T47D (cell line): ENCODE measurements at regions not wholly inside any gene's neighbourhood (a gene's known extent, or its start where the extent isn't known, plus 50 kb on each side); places are given as distances from the start of the nearest gene placed in this dataset.
"Not testable (repeated sequence)": the region's sequence is repeated elsewhere in the genome, so short reads cannot be mapped to it uniquely, and the experiment has no call there.

Source experiments
- DNase-seq, 2 experiments: peaks; one replicate each; pipeline versions ENCODE4 v3.0.0 to v3.0.0-alpha.2; 2011 to 2012; ENCODE audit warnings: low read depth in 1 of 2, low spot score in 1 of 2
- JUND ChIP-seq: IDR thresholded peaks from 2 replicates; pipeline ENCODE4 v1.6.1; 2012; ENCODE audit warnings: low read depth
- in situ Hi-C: cut with HindIII; loops from 2 replicates; pipeline ENCODE4 v1.10.0; 2016; ENCODE audit warnings: low sequenced_read_pairs, low pct_unique_long_range_greater_than_20kb

DNA sequence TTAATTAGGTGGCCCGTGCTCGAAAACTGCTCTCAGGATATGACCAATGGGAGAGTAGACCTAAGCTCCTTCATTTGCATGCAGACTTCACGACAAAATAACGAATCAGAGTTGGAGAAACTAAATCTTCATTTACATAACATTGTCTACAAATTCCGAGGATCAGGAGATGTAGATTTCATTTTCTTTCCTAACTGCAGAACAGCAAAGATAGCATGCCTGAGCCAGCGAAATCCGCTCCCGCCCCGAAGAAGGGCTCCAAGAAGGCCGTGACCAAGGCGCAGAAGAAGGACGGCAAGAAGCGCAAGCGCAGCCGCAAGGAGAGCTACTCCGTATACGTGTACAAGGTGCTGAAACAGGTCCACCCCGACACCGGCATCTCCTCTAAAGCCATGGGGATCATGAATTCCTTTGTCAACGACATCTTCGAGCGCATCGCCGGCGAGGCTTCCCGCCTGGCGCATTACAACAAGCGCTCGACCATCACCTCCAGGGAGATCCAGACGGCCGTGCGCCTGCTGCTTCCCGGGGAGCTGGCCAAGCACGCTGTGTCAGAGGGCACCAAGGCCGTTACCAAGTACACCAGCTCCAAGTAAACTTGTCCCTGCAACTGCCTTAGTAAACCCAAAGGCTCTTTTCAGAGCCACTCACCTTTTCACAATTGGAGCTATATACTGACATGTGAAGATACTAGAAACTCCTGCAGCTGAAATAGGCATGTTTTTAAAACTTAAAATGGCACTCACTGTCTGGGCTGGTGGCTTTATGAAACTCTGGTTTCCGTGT is 96.5 kb downstream of the HFE start:
- in situ Hi-C loops, result no loop called here
- DNase-seq, result no peak
- TF ChIP-seq JUND, result no peak

DNA sequence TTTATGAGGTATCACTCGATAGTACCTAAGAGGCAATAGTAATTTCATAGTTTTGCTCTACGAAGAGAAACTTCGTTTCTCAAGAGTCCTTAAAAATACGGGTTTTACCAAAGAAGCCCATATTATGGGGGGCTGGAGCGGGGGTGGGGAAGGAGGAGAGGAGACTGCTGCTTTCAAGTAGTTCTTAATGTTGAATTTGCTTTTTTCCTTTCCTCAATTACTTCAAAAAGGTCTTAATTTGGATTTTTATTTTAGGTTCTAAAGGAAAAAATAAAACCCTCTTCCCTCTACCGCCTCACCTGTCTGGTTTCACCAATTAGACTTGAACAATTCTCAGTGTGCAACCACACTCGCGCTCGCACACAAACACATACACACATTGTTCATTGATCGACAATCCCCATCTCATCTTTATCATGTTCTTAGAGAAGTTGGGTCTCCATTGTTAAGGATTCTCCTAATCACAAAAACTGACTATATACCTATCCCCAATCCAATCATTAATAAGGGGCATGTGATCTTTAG is 97.2 kb downstream of the HFE start:
- no peak for TF ChIP-seq JUND
- no peak for DNase-seq
- in situ Hi-C loops, result no loop called here

DNA sequence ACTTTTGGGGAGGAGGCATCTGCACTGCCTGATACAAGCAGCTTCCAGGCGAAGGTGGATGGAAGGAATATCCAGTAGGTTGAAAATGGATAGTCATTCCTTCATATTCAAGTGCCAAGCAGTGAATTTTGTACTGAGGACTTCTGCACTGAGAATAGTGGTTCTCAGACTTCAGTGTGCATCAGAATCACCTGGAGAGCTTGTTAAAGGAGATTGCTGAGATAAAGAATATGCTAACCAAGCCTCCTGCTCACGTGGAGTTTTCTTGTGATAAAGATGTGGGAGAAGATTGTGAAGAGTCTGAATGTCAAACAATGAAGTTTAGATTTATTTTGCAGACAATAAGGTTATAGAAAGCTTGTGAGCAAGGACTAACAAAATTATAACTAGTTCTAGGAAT is 97.8 kb downstream of the HFE start:
- DNase-seq, result no peak
- TF ChIP-seq JUND, result no peak
- in situ Hi-C loops, result no loop called here

DNA sequence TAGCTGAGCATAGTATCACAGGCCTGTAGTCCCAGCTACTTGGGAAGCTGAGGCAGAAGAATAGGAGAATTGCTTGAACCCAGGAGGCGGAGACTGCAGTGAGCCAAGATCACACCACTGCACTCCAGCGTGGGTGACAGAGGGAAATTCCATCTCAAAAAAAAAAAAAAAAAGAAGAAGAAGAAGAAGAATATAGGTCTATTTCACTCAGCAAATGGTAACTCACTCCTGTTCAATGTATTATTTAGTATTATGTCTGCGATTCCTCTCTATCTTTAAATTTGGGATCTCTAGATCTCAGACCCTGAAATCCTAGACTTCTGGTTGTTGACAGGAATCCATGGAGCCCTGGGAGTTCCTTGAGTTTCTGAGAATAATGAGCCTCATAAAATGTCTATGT is 98.6 kb downstream of the HFE start:
- in situ Hi-C loops, result no loop called here
- TF ChIP-seq JUND, result no peak

DNA sequence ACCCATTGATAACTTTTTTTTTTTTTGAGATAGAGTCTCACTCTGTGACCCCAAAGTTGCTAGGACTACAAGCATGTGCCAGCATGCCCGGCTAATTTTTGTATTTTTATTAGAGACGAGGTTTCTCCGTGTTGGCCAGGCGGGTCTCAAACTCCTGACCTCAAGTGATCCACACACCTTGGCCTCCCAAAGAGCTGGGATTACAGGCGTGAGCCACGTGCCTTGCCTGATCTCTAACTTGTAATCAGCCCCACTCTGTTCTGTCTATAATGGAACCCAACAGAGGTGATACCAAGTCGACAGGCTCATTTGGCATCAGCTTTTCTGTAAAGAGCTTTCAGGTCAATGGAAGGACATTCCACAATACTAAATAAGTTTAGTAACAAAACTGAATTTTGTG is 99.4 kb downstream of the HFE start:
- no peak for TF ChIP-seq JUND
- in situ Hi-C loops, result no loop called here
- no peak for DNase-seq

More for the DNA sequence above, 98.6 kb downstream of the HFE start:
- no peak for DNase-seq

DNA sequence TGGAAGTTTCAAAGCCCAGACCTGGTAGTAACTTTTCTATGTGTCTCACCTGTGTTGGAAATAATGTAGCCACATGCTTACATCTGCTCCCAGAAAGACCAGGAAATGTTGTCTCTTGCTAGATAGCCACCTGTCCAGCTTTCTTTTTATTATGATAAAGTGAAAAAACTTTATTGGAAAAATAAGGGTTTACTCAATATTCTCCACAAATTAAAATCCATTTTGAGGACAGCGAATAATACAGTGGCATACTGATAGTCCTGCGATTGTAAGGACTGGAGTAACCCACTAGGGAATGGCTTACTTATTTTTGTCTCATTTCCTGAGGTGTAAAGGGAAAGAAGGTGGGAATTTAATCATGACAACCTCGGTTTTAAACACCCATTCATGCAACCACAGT is 100.1 kb downstream of the HFE start:
- DNase-seq, result no peak
- in situ Hi-C loops, result no loop called here
- no peak for TF ChIP-seq JUND

DNA sequence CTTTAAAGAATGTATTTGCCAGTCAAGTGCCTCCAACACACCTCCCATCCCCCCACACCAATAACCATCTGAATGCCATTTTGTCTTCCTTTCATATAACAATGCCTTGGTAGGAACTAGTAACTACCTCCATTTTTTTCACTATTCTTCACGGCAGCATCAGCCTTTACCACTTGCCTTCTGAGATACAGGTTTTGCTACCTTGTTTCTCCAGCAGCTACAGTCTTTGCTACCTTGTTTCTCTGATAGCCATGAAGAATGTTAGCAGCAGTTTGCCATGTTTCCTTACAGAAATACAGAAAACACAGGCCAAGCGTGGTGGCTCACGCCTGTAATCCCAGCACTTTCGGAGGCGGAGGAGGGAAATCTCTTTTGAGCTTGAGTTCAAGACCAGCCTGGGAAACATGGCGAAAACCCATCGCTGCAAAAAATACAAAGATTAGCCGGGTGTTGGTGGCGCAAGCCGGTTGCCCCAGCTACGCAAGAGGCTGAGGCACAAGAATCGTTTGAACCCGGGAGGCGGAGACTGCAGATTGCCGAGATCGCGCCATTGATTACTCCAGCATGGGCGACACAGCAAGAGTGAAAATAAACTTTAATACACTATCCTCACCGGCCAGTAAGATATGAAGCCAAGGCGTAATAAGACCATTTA is 100.9 kb downstream of the HFE start:
- in situ Hi-C loops, result no loop called here
- DNase-seq, result peak in 1 of 2 experiments; percentile 81
- TF ChIP-seq JUND, result no peak

DNA sequence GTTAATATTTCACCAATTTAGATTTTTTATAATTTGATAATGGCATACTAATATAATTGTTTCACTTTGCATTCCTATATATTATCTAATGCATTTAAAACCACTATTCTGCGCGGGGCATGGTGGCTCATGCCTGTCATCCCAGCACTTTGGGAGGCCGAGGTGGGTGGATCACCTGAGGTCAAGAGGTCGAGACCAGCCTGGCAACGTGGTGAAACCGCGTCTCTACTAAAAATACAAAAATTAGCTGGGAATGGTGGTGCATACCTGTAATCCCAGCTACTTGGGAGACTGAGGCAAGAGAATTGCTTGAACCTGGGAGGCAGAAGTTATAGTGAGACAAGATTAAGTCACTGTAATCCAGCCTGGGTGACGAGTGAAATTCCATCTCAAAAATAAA is 104.3 kb downstream of the HFE start:
- in situ Hi-C loops, DNase-seq: not testable (repeated sequence)

DNA sequence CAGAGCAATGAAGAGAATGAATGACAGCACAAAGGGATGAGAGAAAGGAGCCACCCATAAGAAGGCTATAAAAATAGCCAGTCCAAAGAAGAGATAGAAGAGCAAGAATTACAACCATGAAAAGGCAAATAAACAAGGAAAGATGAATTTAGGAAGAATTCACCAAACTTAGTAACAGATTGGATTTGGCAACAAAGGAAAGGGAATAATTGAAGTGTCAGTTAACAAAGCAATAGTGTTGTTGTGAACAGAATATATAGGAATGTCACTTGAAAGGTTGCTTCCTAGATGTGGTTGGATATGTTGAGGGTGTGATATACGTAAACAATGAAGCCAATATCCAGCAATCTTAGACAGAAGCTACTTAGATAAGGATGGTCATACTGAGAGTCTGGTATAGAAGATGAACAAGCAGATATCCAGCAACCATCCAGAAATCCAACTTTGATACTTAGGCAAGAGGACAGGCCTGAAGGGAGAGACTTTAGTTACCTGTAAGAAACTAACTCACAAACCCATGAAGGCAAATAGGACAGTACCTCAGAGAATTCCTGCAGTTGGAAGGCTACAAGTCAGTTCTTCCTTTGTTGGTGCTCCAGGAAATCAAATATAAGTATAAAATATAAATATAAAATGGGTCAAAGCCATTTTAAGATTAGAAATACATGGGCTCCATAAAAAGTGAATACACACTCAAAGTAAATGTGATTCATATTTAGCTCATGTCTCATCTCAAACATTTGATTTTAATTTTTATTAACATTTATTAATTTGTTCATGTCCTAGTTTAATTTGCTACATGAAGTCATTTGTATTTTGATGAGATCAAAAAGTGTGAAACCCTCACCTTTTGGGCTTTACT is 106.5 kb downstream of the HFE start:
- TF ChIP-seq JUND, result no peak
- DNase-seq, result no peak
- in situ Hi-C loops, result no loop called here

DNA sequence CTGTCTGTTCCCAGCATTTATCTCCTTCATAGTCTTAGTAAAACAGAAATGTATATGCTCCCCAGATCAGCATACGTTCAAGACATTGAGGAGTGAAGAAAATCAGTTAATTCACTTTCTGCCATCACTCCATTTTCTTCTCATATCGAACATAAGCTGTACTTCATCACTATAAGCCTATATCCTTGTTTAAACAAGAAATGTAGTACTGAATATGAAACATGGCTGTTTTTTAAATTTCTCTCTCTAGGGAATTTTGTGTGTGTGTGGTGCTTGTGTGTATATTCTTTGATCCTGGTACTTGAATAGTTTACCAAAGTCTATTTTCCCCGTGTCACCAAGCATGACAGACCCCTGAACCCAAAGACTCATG is 107.1 kb downstream of the HFE start:
- in situ Hi-C loops, result no loop called here

DNA sequence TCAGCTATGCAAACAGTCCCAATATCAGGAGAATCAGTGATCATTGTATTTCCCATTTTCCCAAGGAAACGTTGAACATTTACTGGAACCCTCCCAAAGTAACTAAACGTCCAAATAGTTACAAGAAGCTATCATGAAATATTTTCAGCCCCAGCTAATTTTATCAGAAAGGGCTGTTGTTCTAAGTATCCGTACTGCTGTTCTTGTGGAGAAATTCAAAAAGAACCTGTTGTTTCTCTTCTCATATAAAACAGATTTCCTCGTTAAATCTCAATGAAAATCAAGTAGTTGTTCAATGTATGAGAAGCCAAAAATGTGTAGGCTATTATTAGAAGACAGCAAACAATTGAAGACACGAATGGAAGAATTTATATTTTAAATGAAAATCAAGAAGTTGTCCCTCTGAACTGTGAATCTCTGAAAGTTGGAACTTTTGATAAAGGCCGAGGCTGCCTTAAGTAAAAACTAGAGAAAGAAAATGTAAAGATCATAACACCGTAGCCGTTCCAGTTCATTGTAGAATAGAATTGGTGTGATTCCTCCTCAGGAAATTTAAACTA is 107.7 kb downstream of the HFE start:
- in situ Hi-C loops, result no loop called here
- TF ChIP-seq JUND, result no peak
- no peak for DNase-seq

More for the DNA sequence above, 107.1 kb downstream of the HFE start:
- no peak for DNase-seq
- TF ChIP-seq JUND, result no peak

DNA sequence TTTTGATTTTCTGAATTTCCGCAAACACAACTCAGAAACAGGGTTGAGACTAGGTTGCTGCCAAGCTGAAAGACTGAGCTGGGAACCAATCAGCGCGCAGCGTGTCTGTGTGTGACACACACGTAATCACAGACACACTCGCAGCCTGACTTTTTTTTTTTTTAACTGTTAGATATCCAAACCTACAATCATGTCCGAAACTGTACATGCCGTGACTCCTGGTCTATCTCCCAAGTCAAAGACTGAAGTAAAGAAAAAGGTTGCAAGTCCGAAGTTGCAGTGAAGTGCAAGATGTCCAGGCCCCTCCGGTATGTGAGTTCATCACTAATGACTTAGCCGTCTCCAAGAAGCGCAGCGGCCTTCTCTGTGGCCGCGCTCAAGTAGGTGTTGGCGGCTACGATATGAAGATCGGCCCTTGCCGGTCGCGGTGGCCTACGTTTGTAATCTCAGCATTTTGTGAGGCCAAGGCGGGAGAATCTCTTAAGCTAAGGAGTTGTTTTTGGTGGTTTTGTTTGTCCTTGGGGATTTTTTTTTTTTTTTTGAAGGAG is 108.2 kb downstream of the HFE start:
- TF ChIP-seq JUND, result no peak
- in situ Hi-C loops, result no loop called here
- peak; percentile 69 to 93 for DNase-seq
